ENCODE measurements at regions not wholly inside any gene's neighbourhood (a gene's known extent, or its start where the extent isn't known, plus 50 kb on each side); places are given as distances from the start of the nearest gene placed in this dataset.

GRCh38 chrX:148270499-148270898 lies 229.9 kb upstream of the AFF2 start:
- no peaks in the 10 kb centered on the region for H3K9me3 ChIP-seq (replicated peaks; ENCODE audit: control insufficient read depth, insufficient read depth, low read length)
- no peak overlapping the region for H3K9ac ChIP-seq (replicated peaks; ENCODE audit: extremely low read depth, insufficient read depth, low read length)
- FAIRE-seq (peak; percentile 53), DNase-seq (ENCODE audit: low read depth, low spot score) (peak; percentile 37)
- no peaks in the 10 kb centered on the region for H3K79me2 ChIP-seq (ENCODE audit: control insufficient read depth, insufficient read depth, low read length)
- no peak overlapping the region for H3K27ac ChIP-seq (ENCODE audit: insufficient read depth, low read depth, low read length)
- dilution Hi-C loops (cut with MboI; ENCODE audit: extremely low pct_ligation_motif_present, low sequenced_read_pairs) (no loop called here), intact Hi-C loops (cut with micrococcal nuclease) (no loop called here)
- no peaks in the 10 kb centered on the region for H3K27me3 ChIP-seq (ENCODE audit: control insufficient read depth in 2 of 2, insufficient read depth in 2 of 2, low read length in 2 of 2)
- TF ChIP-seq POLR2A (IDR thresholded peaks at IDR 0.05; ENCODE audit: low read depth, low read length) = no peak
- no peaks in the 10 kb centered on the region for H3K9me1 ChIP-seq (replicated peaks; ENCODE audit: control insufficient read depth, extremely low read depth, insufficient read depth, low read length)
- H4K20me1 ChIP-seq (replicated peaks; ENCODE audit: control insufficient read depth, extremely low read depth, insufficient read depth, low read length) = no peaks in the 10 kb centered on the region
- no peaks in the 10 kb centered on the region for H3K36me3 ChIP-seq (ENCODE audit: control insufficient read depth in 2 of 2, extremely low read depth in 1 of 2, insufficient read depth in 2 of 2, low read length in 2 of 2)
- ChIA-PET POLR2A (no interaction called here), CTCF (no interaction called here)
- H3K4me3 ChIP-seq (replicated peaks in 1 of 3; ENCODE audit: insufficient read depth in 1 of 3, low read depth in 1 of 3, low read length in 3 of 3) = no peak overlapping the region
- no TSS peak for BruUV-seq (replicated peaks)
- no peak overlapping the region for H2AFZ ChIP-seq (ENCODE audit: low read depth, low read length)
- H3K4me1 ChIP-seq (ENCODE audit: control insufficient read depth, extremely low read depth, insufficient read depth, low read length) = no peaks in the 10 kb centered on the region
- H3K4me2 ChIP-seq (ENCODE audit: insufficient read depth, low read length) = no peak overlapping the region

GRCh38 chrX:148271263-148271662 lies 229.2 kb upstream of the AFF2 start:
- Histone ChIP-seq H2AFZ (ENCODE audit: low read depth, low read length) (no peak overlapping the region), H3K9me3 (replicated peaks; ENCODE audit: control insufficient read depth, insufficient read depth, low read length) (no peaks in the 10 kb centered on the region), H3K9ac (replicated peaks; ENCODE audit: extremely low read depth, insufficient read depth, low read length) (no peak overlapping the region), H3K4me1 (ENCODE audit: control insufficient read depth, extremely low read depth, insufficient read depth, low read length) (no peaks in the 10 kb centered on the region), H3K27ac (ENCODE audit: insufficient read depth, low read depth, low read length) (no peak overlapping the region), H3K9me1 (replicated peaks; ENCODE audit: control insufficient read depth, extremely low read depth, insufficient read depth, low read length) (no peaks in the 10 kb centered on the region), H3K4me2 (ENCODE audit: insufficient read depth, low read length) (no peak overlapping the region), H3K36me3 (ENCODE audit: control insufficient read depth in 2 of 2, extremely low read depth in 1 of 2, insufficient read depth in 2 of 2, low read length in 2 of 2) (no peaks in the 10 kb centered on the region), H3K27me3 (ENCODE audit: control insufficient read depth in 2 of 2, insufficient read depth in 2 of 2, low read length in 2 of 2) (no peaks in the 10 kb centered on the region), H3K79me2 (ENCODE audit: control insufficient read depth, insufficient read depth, low read length) (no peaks in the 10 kb centered on the region), H4K20me1 (replicated peaks; ENCODE audit: control insufficient read depth, extremely low read depth, insufficient read depth, low read length) (no peaks in the 10 kb centered on the region), H3K4me3 (replicated peaks in 1 of 3; ENCODE audit: insufficient read depth in 1 of 3, low read depth in 1 of 3, low read length in 3 of 3) (no peak overlapping the region)
- FAIRE-seq = no peak
- TF ChIP-seq MAX (IDR thresholded peaks at IDR 0.05; ENCODE audit: insufficient read depth, insufficient read length) (no peak), POLR2A (IDR thresholded peaks at IDR 0.05; ENCODE audit: low read depth, low read length) (no peak), EZH2 (IDR thresholded peaks at IDR 0.05; ENCODE audit: borderline replicate concordance, low read depth, low read length, severe bottlenecking) (no peak), GATA2 (IDR thresholded peaks at IDR 0.05; ENCODE audit: insufficient read depth, insufficient read length, low read depth, low read length) (no peak), CTCF (IDR thresholded peaks at IDR 0.05; ENCODE audit: extremely low read depth in 1 of 2, insufficient read depth in 1 of 2, low read depth in 1 of 2, low read length in 2 of 2) (no peak)
- ChIA-PET CTCF (no interaction called here), POLR2A (no interaction called here)
- BruUV-seq (replicated peaks) = no TSS peak
- intact Hi-C loops (cut with micrococcal nuclease) (no loop called here), dilution Hi-C loops (cut with MboI; ENCODE audit: extremely low pct_ligation_motif_present, low sequenced_read_pairs) (no loop called here)
- DNase-seq (ENCODE audit: low read depth, low spot score) = no peak

All from endothelial cell of umbilical vein (primary cell).